SK-N-SH (cell line): ENCODE measurements at regions not wholly inside any gene's neighbourhood (a gene's known extent, or its start where the extent isn't known, plus 50 kb on each side); places are given as distances from the start of the nearest gene placed in this dataset.
A peak's percentile ranks its signal among the peaks of the same experiment; 100 is the strongest.

Experiments
- CTCF ChIA-PET: fragments of 300-600, 350-600 bp; formaldehyde crosslinking; extraction: SDS; loops from one replicate; lab custom pipeline; 2021; lab: Yijun Ruan, JAX
- POLR2A ChIA-PET: fragments of 350-600 bp; sonication (Branson Sonifier 250); formaldehyde crosslinking; extraction: SDS; loops from one replicate; lab custom pipeline; 2020; ENCODE audit warnings: antibody characterized with exemption, inconsistent platforms; lab: Yijun Ruan, JAX
- DNase-seq: peaks from one replicate; pipeline ENCODE4 v3.0.0; 2012
- H2AFZ ChIP-seq: fragments of 200-600 bp; sonication (generic); 2 replicates; pipeline ENCODE4 v1.8.1; 2016; ENCODE audit warnings: antibody characterized with exemption, mild to moderate bottlenecking, low read depth
- H3F3A ChIP-seq: fragments of 200-600 bp; sonication (generic); replicated peaks from 2 replicates; pipeline ENCODE3; 2016; ENCODE audit warnings: antibody characterized with exemption, mild to moderate bottlenecking; ENCODE audit not compliant: insufficient read depth
- H3K27ac ChIP-seq, 2 experiments: fragments of 200-500 bp in 1 of 2; fragments of 200-600 bp in 1 of 2; sonication (Bioruptor generic) in 1 of 2; sonication (generic), shearing (Covaris generic) in 1 of 2; 2 replicates each; pipeline versions ENCODE4 v1.5.1 to v1.6.1; 2014 to 2016; ENCODE audit warnings: low read depth in 2 of 2, inconsistent platforms in 1 of 2, low read length in 1 of 2, mild to moderate bottlenecking in 1 of 2, mixed read lengths in 1 of 2
- H3K27me3 ChIP-seq: fragments of 200-600 bp; sonication (generic), shearing (Covaris generic); 2 replicates; pipeline ENCODE4 v1.6.1; 2016; ENCODE audit warnings: mixed run types; ENCODE audit not compliant: insufficient read depth
- H3K36me3 ChIP-seq, 2 experiments: fragments of 200-500 bp in 1 of 2; fragments of 200-600 bp in 1 of 2; sonication (Bioruptor generic) in 1 of 2; sonication (generic) in 1 of 2; replicated peaks in 1 of 2; 2 replicates each; pipeline versions ENCODE3 to v1.5.1; 2014 to 2016; ENCODE audit warnings: low read length in 1 of 2, mild to moderate bottlenecking in 1 of 2; ENCODE audit not compliant: insufficient read depth in 2 of 2, control insufficient read depth in 1 of 2
- H3K4me1 ChIP-seq, 2 experiments: fragments of 200-500 bp in 1 of 2; fragments of 200-600 bp in 1 of 2; sonication (Bioruptor generic) in 1 of 2; sonication (generic), shearing (Covaris generic) in 1 of 2; 2 replicates each; pipeline versions ENCODE4 v1.5.1 to v1.6.1; 2014 to 2016; ENCODE audit warnings: low read depth in 1 of 2, low read length in 1 of 2, mixed run types in 1 of 2; ENCODE audit not compliant: insufficient read depth in 2 of 2, control insufficient read depth in 1 of 2
- H3K4me2 ChIP-seq: fragments of 200-600 bp; sonication (generic), shearing (Covaris generic); 2 replicates; pipeline ENCODE4 v1.6.1; 2017; ENCODE audit warnings: mixed run types
- H3K4me3 ChIP-seq, 2 experiments: fragments of 200-500 bp in 1 of 2; fragments of 200-600 bp in 1 of 2; sonication (Bioruptor generic) in 1 of 2; sonication (generic), shearing (Covaris generic) in 1 of 2; 2 replicates each; pipeline versions ENCODE4 v1.5.1 to v1.8.1; 2014 to 2016; ENCODE audit warnings: low read depth in 2 of 2, inconsistent platforms in 1 of 2, low read length in 1 of 2, mild to moderate bottlenecking in 1 of 2, mixed read lengths in 1 of 2, moderate library complexity in 1 of 2
- H3K79me2 ChIP-seq: fragments of 200-600 bp; sonication (generic); 2 replicates; pipeline ENCODE4 v1.8.1; 2017; ENCODE audit warnings: mild to moderate bottlenecking; ENCODE audit not compliant: insufficient read depth
- H3K9ac ChIP-seq: fragments of 200-600 bp; sonication (generic); 2 replicates; pipeline ENCODE4 v1.6.1; 2017; ENCODE audit warnings: mixed run types
- H3K9me2 ChIP-seq: fragments of 200-600 bp; sonication (generic); 2 replicates; pipeline ENCODE4 v1.6.1; 2017; ENCODE audit warnings: mixed run types
- H3K9me3 ChIP-seq: fragments of 200-600 bp; sonication (generic); 2 replicates; pipeline ENCODE4 v1.6.1; 2017; ENCODE audit warnings: mixed run types, mild to moderate bottlenecking, moderate library complexity
- H4K20me1 ChIP-seq: fragments of 200-600 bp; sonication (generic); 2 replicates; pipeline ENCODE4 v1.6.1; 2017; ENCODE audit warnings: mild to moderate bottlenecking, mixed run types; ENCODE audit not compliant: insufficient read depth
- EZH2phosphoT487 ChIP-seq: fragments of 200-600 bp; sonication (generic); IDR thresholded peaks from 2 replicates; pipeline ENCODE4 v1.6.1; 2017; ENCODE audit warnings: low read depth, mixed run types, mild to moderate bottlenecking, antibody characterized with exemption, moderate library complexity, borderline replicate concordance
- FOSL2 ChIP-seq: IDR thresholded peaks from 2 replicates; pipeline ENCODE4 v1.4.0; 2012; ENCODE audit warnings: low read depth, mild to moderate bottlenecking, moderate library complexity, borderline replicate concordance
- GABPA ChIP-seq: IDR thresholded peaks from 2 replicates; pipeline ENCODE4 v1.4.0; 2012; ENCODE audit warnings: low read depth, mild to moderate bottlenecking
- GATA2 ChIP-seq: sonication (generic); formaldehyde crosslinking; IDR thresholded peaks from 2 replicates; pipeline ENCODE4 v1.5.0; 2020; ENCODE audit warnings: mild to moderate bottlenecking, missing genetic modification reagents
- IRF3 ChIP-seq: fragments of 150-350 bp; IDR thresholded peaks from 2 replicates; pipeline ENCODE4 v1.6.1; 2016; ENCODE audit warnings: mild to moderate bottlenecking, low read depth, low read length
- MAX ChIP-seq: IDR thresholded peaks from 2 replicates; pipeline ENCODE4 v1.4.0; 2012; ENCODE audit warnings: low read depth
- MXI1 ChIP-seq: IDR thresholded peaks from 2 replicates; pipeline ENCODE4 v1.6.1; 2012; ENCODE audit warnings: mild to moderate bottlenecking, low read depth, low read length, improper control_type of control experiment
- REST ChIP-seq: IDR thresholded peaks from 2 replicates; pipeline ENCODE4 v1.6.1; 2012; ENCODE audit warnings: mild to moderate bottlenecking, low read depth, low read length, moderate library complexity
- RFX5 ChIP-seq: IDR thresholded peaks from 2 replicates; pipeline ENCODE4 v1.6.1; 2012; ENCODE audit warnings: mild to moderate bottlenecking, improper control_type of control experiment, low read length
- RXRA ChIP-seq: IDR thresholded peaks from 2 replicates; pipeline ENCODE4 v1.4.0; 2012; ENCODE audit warnings: low read depth, mild to moderate bottlenecking, borderline replicate concordance
- SMC3 ChIP-seq: IDR thresholded peaks from 2 replicates; pipeline ENCODE4 v1.6.1; 2012; ENCODE audit warnings: low read depth, low read length, improper control_type of control experiment
- TAF1 ChIP-seq: IDR thresholded peaks from 2 replicates; pipeline ENCODE4 v1.6.1; 2012; ENCODE audit warnings: low read depth, mild to moderate bottlenecking, low read length, moderate library complexity, borderline replicate concordance
- TCF12 ChIP-seq: IDR thresholded peaks from 2 replicates; pipeline ENCODE4 v1.4.0; 2012
- TEAD4 ChIP-seq: IDR thresholded peaks from 2 replicates; pipeline ENCODE4 v1.4.0; 2012; ENCODE audit warnings: mild to moderate bottlenecking, borderline replicate concordance; ENCODE audit not compliant: insufficient read depth
- YY1 ChIP-seq: IDR thresholded peaks from 2 replicates; pipeline ENCODE4 v1.4.0; 2012; ENCODE audit warnings: low read depth, mild to moderate bottlenecking
- WGBS: methylation state at CpG from one replicate; pipeline ENCODE4 v1.1.6; 2017; ENCODE audit warnings: low lambda C conversion rate; 5-methylcytosine and 5-hydroxymethylcytosine counted together

GRCh38 chr1:216904471-216904870 is 181.2 kb upstream of the ESRRG start:
- 73% methylated on average over 5 of the region's 7 CpGs for WGBS
- H3K27ac ChIP-seq: no peak overlapping the region
- no peaks in the 10 kb centered on the region for H3K36me3 ChIP-seq
- no peak overlapping the region for H2AFZ ChIP-seq
- no peaks in the 10 kb centered on the region for H3F3A ChIP-seq
- no peaks in the 10 kb centered on the region for H3K9me3 ChIP-seq
- no peak overlapping the region for H3K4me2 ChIP-seq
- no peak overlapping the region for H3K4me3 ChIP-seq
- no peaks in the 10 kb centered on the region for H3K4me1 ChIP-seq
- TF ChIP-seq MXI1: no peak
- no peak for TF ChIP-seq SMC3
- no peak for TF ChIP-seq EZH2phosphoT487
- no peak for TF ChIP-seq YY1
- TF ChIP-seq MAX: no peak
- TF ChIP-seq RXRA: no peak
- TF ChIP-seq TAF1: no peak
- TF ChIP-seq IRF3: no peak
- no peak for TF ChIP-seq TEAD4
- no peak for TF ChIP-seq GATA2 (CRISPR knock-in tag)
- TF ChIP-seq RFX5: no peak
- TF ChIP-seq GABPA: no peak
- no peak for TF ChIP-seq REST
- no peaks in the 10 kb centered on the region for H3K9me2 ChIP-seq
- ChIA-PET POLR2A (no interaction called here), CTCF (interaction anchor here (0.6 kb wide), 1 partner anchor 685 kb away, joined by 3 read pairs; no protein-coding TSS in a partner anchor)
- no peaks in the 10 kb centered on the region for H3K79me2 ChIP-seq
- H4K20me1 ChIP-seq: no peaks in the 10 kb centered on the region
- DNase-seq: no peak
- H3K27me3 ChIP-seq: no peaks in the 10 kb centered on the region
- H3K9ac ChIP-seq: no peak overlapping the region

GRCh38 chr1:216903382-216903740 is 180.1 kb upstream of the ESRRG start:
- no peaks in the 10 kb centered on the region for H3F3A ChIP-seq
- no peaks in the 10 kb centered on the region for H3K27me3 ChIP-seq
- no peaks in the 10 kb centered on the region for H3K36me3 ChIP-seq
- POLR2A ChIA-PET: no interaction called here
- TF ChIP-seq FOSL2 (peak; percentile 21; the same call in 1 of the 2 replicates), TCF12 (no peak)
- TF ChIP-seq, all 33 proteins: peak for 1
- no peaks in the 10 kb centered on the region for H4K20me1 ChIP-seq
- H3K79me2 ChIP-seq: no peaks in the 10 kb centered on the region
- 32% methylated on average over 2 of the region's 2 CpGs for WGBS
- CTCF ChIA-PET: no interaction called here
- no peaks in the 10 kb centered on the region for H3K4me1 ChIP-seq
- no peaks in the 10 kb centered on the region for H3K9me2 ChIP-seq
- H3K9me3 ChIP-seq: no peaks in the 10 kb centered on the region
- no peak overlapping the region for H2AFZ ChIP-seq
- no peak overlapping the region for H3K4me2 ChIP-seq
- peak overlapping the region in 1 of 2 experiments; percentile 13; a peak in 1 of 4 replicates for H3K27ac ChIP-seq
- no peak overlapping the region for H3K4me3 ChIP-seq
- no peak overlapping the region for H3K9ac ChIP-seq
- no peak for DNase-seq
